Mesenchymal stem cell (in vitro differentiated cells and primary cell): ENCODE measurements at regions not wholly inside any gene's neighbourhood (a gene's known extent, or its start where the extent isn't known, plus 50 kb on each side); places are given as distances from the start of the nearest gene placed in this dataset.

Experiments used
- DNase-seq: peaks from one replicate; pipeline ENCODE4 v3.0.0-alpha.2; 2013
- H2AFZ ChIP-seq: one replicate; pipeline ENCODE4 v1.6.1; 2013; ENCODE audit warnings: low read depth, mild to moderate bottlenecking, control low read depth, inconsistent platforms, low read length, moderate library complexity
- H2AK5ac ChIP-seq: 2 replicates; pipeline ENCODE4 v1.6.1; 2013; ENCODE audit warnings: low read length, moderate library complexity, mild to moderate bottlenecking, inconsistent platforms; ENCODE audit not compliant: severe bottlenecking
- H2BK120ac ChIP-seq: one replicate; pipeline ENCODE4 v1.6.1; 2013; ENCODE audit warnings: low read depth, mild to moderate bottlenecking, inconsistent platforms, low read length, moderate library complexity
- H2BK12ac ChIP-seq, 2 experiments: one replicate each; pipeline ENCODE4 v1.6.1; 2013; ENCODE audit warnings: inconsistent platforms in 2 of 2, low read length in 2 of 2, mild to moderate bottlenecking in 2 of 2, moderate library complexity in 2 of 2, control low read depth in 1 of 2
- H2BK15ac ChIP-seq: one replicate; pipeline ENCODE4 v1.6.1; 2013; ENCODE audit warnings: mild to moderate bottlenecking, low read depth, inconsistent platforms; ENCODE audit not compliant: poor library complexity, severe bottlenecking
- H2BK5ac ChIP-seq: 2 replicates; pipeline ENCODE4 v1.6.1; 2013; ENCODE audit warnings: low read depth, mild to moderate bottlenecking, low read length, control low read depth, inconsistent platforms; ENCODE audit not compliant: poor library complexity, severe bottlenecking
- H3K14ac ChIP-seq, 2 experiments: one replicate each; pipeline ENCODE4 v1.6.1; 2013; ENCODE audit warnings: inconsistent platforms in 2 of 2, low read length in 2 of 2, control low read depth in 1 of 2, mild to moderate bottlenecking in 1 of 2, moderate library complexity in 1 of 2
- H3K18ac ChIP-seq, 2 experiments: one replicate each; pipeline ENCODE4 v1.6.1; 2013; ENCODE audit warnings: inconsistent platforms in 2 of 2, low read length in 2 of 2, control low read depth in 1 of 2, low read depth in 1 of 2, mild to moderate bottlenecking in 1 of 2
- H3K23ac ChIP-seq, 2 experiments: one replicate each; pipeline ENCODE4 v1.6.1; 2013; ENCODE audit warnings: inconsistent platforms in 2 of 2, low read length in 2 of 2, mild to moderate bottlenecking in 2 of 2, moderate library complexity in 2 of 2, control low read depth in 1 of 2
- H3K27ac ChIP-seq: 2 replicates; pipeline ENCODE4 v1.5.1; 2013; ENCODE audit warnings: mild to moderate bottlenecking, moderate library complexity, low read length, control low read depth, inconsistent platforms; ENCODE audit not compliant: poor library complexity, severe bottlenecking
- H3K27me3 ChIP-seq, 2 experiments: 2 replicates each; pipeline versions ENCODE4 v1.6.1 to v1.7.0; 2013; ENCODE audit warnings: low read length in 2 of 2, mild to moderate bottlenecking in 2 of 2, moderate library complexity in 2 of 2, control low read depth in 1 of 2, inconsistent platforms in 1 of 2; ENCODE audit not compliant: control insufficient read depth in 1 of 2, insufficient read depth in 1 of 2
- H3K36me3 ChIP-seq, 2 experiments: 2 replicates each; pipeline versions ENCODE4 v1.6.1 to v1.7.0; 2013; ENCODE audit warnings: low read length in 2 of 2, control low read depth in 1 of 2, inconsistent platforms in 1 of 2, low read depth in 1 of 2, mild to moderate bottlenecking in 1 of 2; ENCODE audit not compliant: insufficient read depth in 2 of 2, control insufficient read depth in 1 of 2
- H3K4ac ChIP-seq, 2 experiments: one replicate each; pipeline ENCODE4 v1.6.1; 2013; ENCODE audit warnings: inconsistent platforms in 2 of 2, low read length in 2 of 2, mild to moderate bottlenecking in 2 of 2, moderate library complexity in 2 of 2, control low read depth in 1 of 2, low read depth in 1 of 2
- H3K4me1 ChIP-seq: 2 replicates; pipeline ENCODE4 v1.6.1; 2013; ENCODE audit warnings: low read depth, low read length, control low read depth; ENCODE audit not compliant: control insufficient read depth, insufficient read depth
- H3K4me2 ChIP-seq: 2 replicates; pipeline ENCODE4 v1.6.1; 2013; ENCODE audit warnings: low read length, mild to moderate bottlenecking, inconsistent platforms; ENCODE audit not compliant: poor library complexity, severe bottlenecking
- H3K4me3 ChIP-seq, 2 experiments: 2 replicates each; pipeline versions ENCODE4 v1.5.1 to v1.7.0; 2013; ENCODE audit warnings: low read length in 2 of 2, mild to moderate bottlenecking in 2 of 2, control low read depth in 1 of 2, low read depth in 1 of 2; ENCODE audit not compliant: insufficient read depth in 1 of 2
- H3K79me1 ChIP-seq: replicated peaks from 2 replicates; pipeline ENCODE4 v1.6.1; 2013; ENCODE audit warnings: mild to moderate bottlenecking, control low read depth, low read length, inconsistent platforms; ENCODE audit not compliant: poor library complexity, severe bottlenecking
- H3K9ac ChIP-seq: 2 replicates; pipeline ENCODE4 v1.7.0; 2013; ENCODE audit warnings: mild to moderate bottlenecking, low read length, moderate library complexity
- H3K9me3 ChIP-seq: 2 replicates; pipeline ENCODE4 v1.7.0; 2013; ENCODE audit warnings: mild to moderate bottlenecking, low read length; ENCODE audit not compliant: control insufficient read depth
- H4K8ac ChIP-seq: one replicate; pipeline ENCODE4 v1.6.1; 2013; ENCODE audit warnings: inconsistent platforms, mild to moderate bottlenecking, low read length, moderate library complexity
- H4K91ac ChIP-seq: one replicate; pipeline ENCODE4 v1.6.1; 2013; ENCODE audit warnings: mild to moderate bottlenecking, low read length, inconsistent platforms
- WGBS: methylation state at CpG from one replicate; pipeline ENCODE4 v1.1.7; 2013; ENCODE audit warnings: mixed read lengths; 5-methylcytosine and 5-hydroxymethylcytosine counted together

GRCh38 chr4:29307256-29307655 is 1412.9 kb upstream of the PCDH7 start:
- Histone ChIP-seq H3K27me3 (no peaks in the 10 kb centered on the region), H3K9ac (no peak overlapping the region), H3K4me3 (no peak overlapping the region), H2AK5ac (no peak overlapping the region), H3K4ac (no peak overlapping the region), H3K14ac (no peak overlapping the region), H3K79me1 (no peaks in the 10 kb centered on the region), H2BK12ac (no peak overlapping the region), H3K23ac (no peak overlapping the region), H3K4me1 (no peaks in the 10 kb centered on the region), H3K18ac (no peak overlapping the region), H3K27ac (no peak overlapping the region), H2AFZ (no peak overlapping the region), H2BK15ac (no peak overlapping the region), H2BK5ac (no peak overlapping the region), H3K36me3 (no peaks in the 10 kb centered on the region), H3K4me2 (no peak overlapping the region), H3K9me3 (no peaks in the 10 kb centered on the region), H2BK120ac (no peak overlapping the region), H4K8ac (no peak overlapping the region), H4K91ac (no peak overlapping the region)
- DNase-seq: no peak

- Histone ChIP-seq H2AK5ac (no peak overlapping the region), H3K9ac (no peak overlapping the region), H2BK5ac (no peak overlapping the region), H3K18ac (no peak overlapping the region), H3K23ac (no peak overlapping the region), H3K79me1 (no peaks in the 10 kb centered on the region), H2AFZ (no peak overlapping the region), H2BK12ac (no peak overlapping the region), H3K27ac (no peak overlapping the region), H4K91ac (no peak overlapping the region), H3K4ac (no peak overlapping the region), H3K14ac (no peak overlapping the region), H2BK120ac (no peak overlapping the region), H3K4me2 (no peak overlapping the region), H3K36me3 (no peaks in the 10 kb centered on the region), H3K27me3 (no peaks in the 10 kb centered on the region), H3K4me3 (no peak overlapping the region), H3K9me3 (no peaks in the 10 kb centered on the region), H3K4me1 (no peaks in the 10 kb centered on the region), H4K8ac (no peak overlapping the region), H2BK15ac (no peak overlapping the region)
- no CpG with 5 or more reads among the region's 1 CpG for WGBS
- no peak for DNase-seq
Measured at GRCh38 chr4:29307755-29308154, 1412.4 kb upstream of the PCDH7 start.

GRCh38 chr4:29309050-29309449 is 1411.1 kb upstream of the PCDH7 start:
- H3K18ac ChIP-seq: no peak overlapping the region

GRCh38 chr4:29310252-29310651 is 1409.9 kb upstream of the PCDH7 start:
- Histone ChIP-seq H4K8ac (no peak overlapping the region), H3K4me3 (no peak overlapping the region), H3K14ac (no peak overlapping the region), H3K4me2 (no peak overlapping the region), H3K27ac (no peak overlapping the region), H3K36me3 (no peaks in the 10 kb centered on the region), H3K27me3 (no peaks in the 10 kb centered on the region), H4K91ac (no peak overlapping the region), H3K18ac (no peak overlapping the region), H3K4ac (no peak overlapping the region), H2BK15ac (no peak overlapping the region), H3K9ac (no peak overlapping the region), H2AFZ (no peak overlapping the region), H2BK12ac (no peak overlapping the region), H2BK120ac (no peak overlapping the region), H2AK5ac (no peak overlapping the region), H3K4me1 (no peaks in the 10 kb centered on the region), H3K79me1 (no peaks in the 10 kb centered on the region), H3K9me3 (no peaks in the 10 kb centered on the region), H3K23ac (no peak overlapping the region), H2BK5ac (no peak overlapping the region)
- no peak for DNase-seq

More at GRCh38 chr4:29309050-29309449, 1411.1 kb upstream of the PCDH7 start:
- Histone ChIP-seq H3K9ac (no peak overlapping the region), H3K27me3 (no peaks in the 10 kb centered on the region), H2AFZ (no peak overlapping the region), H3K4ac (no peak overlapping the region), H3K4me2 (no peak overlapping the region), H2BK120ac (no peak overlapping the region), H4K91ac (no peak overlapping the region), H2AK5ac (no peak overlapping the region), H3K36me3 (no peaks in the 10 kb centered on the region), H2BK5ac (no peak overlapping the region), H2BK15ac (no peak overlapping the region), H4K8ac (no peak overlapping the region), H3K79me1 (no peaks in the 10 kb centered on the region), H3K9me3 (no peaks in the 10 kb centered on the region), H3K27ac (no peak overlapping the region), H3K4me1 (no peaks in the 10 kb centered on the region), H3K4me3 (no peak overlapping the region), H3K14ac (no peak overlapping the region), H3K23ac (no peak overlapping the region), H2BK12ac (no peak overlapping the region)
- 25% methylated on average over 2 of the region's 3 CpGs for WGBS
- peak; percentile 33 for DNase-seq
